Mononuclear cell (primary cell): ENCODE measurements at regions not wholly inside any gene's neighbourhood (a gene's known extent, or its start where the extent isn't known, plus 50 kb on each side); places are given as distances from the start of the nearest gene placed in this dataset.
"Not testable (repeated sequence)": the region's sequence is repeated elsewhere in the genome, so short reads cannot be mapped to it uniquely, and the experiment has no call there.

Source experiments
- H3K27me3 ChIP-seq: 2 replicates; pipeline ENCODE4 v1.6.0; 2011; ENCODE audit warnings: low read length, control low read depth; ENCODE audit not compliant: insufficient read depth
- H3K4me1 ChIP-seq: 2 replicates; pipeline ENCODE4 v1.5.1; 2011; ENCODE audit warnings: mild to moderate bottlenecking, low read length, control low read depth; ENCODE audit not compliant: insufficient read depth
- H3K4me3 ChIP-seq: 2 replicates; pipeline ENCODE4 v1.5.1; 2011; ENCODE audit warnings: mild to moderate bottlenecking, low read length, moderate library complexity
- H3K9me3 ChIP-seq: 2 replicates; pipeline ENCODE4 v1.5.1; 2011; ENCODE audit warnings: low read depth, mild to moderate bottlenecking, control low read depth, low read length

- H3K4me3 ChIP-seq, result no peak overlapping the region
Observed at GRCh38 chr6:4358414-4359107, 223.2 kb upstream of the ECI2 start.

GRCh38 chr6:4357660-4358152 is 222.3 kb upstream of the ECI2 start:
- H3K27me3 ChIP-seq, H3K4me3 ChIP-seq, H3K9me3 ChIP-seq, H3K4me1 ChIP-seq: not testable (repeated sequence)

More at GRCh38 chr6:4358414-4359107, 223.2 kb upstream of the ECI2 start:
- Histone ChIP-seq H3K27me3 (no peaks in the 10 kb centered on the region), H3K9me3 (no peaks in the 10 kb centered on the region), H3K4me1 (no peaks in the 10 kb centered on the region)

DNA sequence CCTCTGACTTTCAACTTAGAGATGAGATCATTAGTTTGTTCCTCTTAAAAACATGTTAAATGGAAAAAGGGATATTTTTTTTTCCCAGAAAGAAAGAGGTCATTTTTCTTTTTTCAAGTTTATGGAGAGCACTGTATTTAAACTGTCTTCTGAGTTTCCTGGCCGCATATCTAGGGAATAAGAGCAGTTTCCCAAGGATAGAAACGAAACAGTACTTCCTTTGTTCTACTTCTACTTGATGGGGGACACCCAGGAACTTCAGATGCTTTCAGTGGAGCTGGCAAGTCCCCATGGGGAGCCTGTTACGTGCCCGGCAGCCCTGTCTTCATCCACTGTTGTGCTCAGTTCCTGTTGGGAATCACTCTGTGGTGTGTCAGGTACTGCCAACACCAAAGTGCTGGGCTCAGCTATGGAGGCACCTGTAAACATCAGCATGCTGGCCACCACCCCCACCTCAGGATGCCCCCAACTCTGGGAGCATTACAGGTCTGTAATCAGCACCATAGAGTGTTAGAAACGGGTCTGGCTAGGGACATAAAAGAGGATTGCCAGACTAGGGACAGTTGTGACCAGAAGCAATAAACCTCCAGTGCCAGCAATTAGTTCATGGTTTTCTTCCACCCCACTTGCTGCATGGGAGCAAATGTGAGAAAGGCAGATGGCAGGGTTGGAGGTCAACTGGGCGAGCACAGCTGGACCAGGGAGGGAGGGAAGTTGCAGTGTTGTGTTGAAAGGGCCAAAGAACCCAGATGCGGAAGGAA is 221.7 kb upstream of the ECI2 start:
- Histone ChIP-seq H3K4me1 (no peaks in the 10 kb centered on the region), H3K4me3 (no peak overlapping the region), H3K27me3 (no peaks in the 10 kb centered on the region), H3K9me3 (no peaks in the 10 kb centered on the region)

- no peaks in the 10 kb centered on the region for H3K4me1 ChIP-seq
- no peaks in the 10 kb centered on the region for H3K9me3 ChIP-seq
- H3K4me3 ChIP-seq, result no peak overlapping the region
- H3K27me3 ChIP-seq, result no peaks in the 10 kb centered on the region
Observed at GRCh38 chr6:4355241-4355640, 219.9 kb upstream of the ECI2 start.

DNA sequence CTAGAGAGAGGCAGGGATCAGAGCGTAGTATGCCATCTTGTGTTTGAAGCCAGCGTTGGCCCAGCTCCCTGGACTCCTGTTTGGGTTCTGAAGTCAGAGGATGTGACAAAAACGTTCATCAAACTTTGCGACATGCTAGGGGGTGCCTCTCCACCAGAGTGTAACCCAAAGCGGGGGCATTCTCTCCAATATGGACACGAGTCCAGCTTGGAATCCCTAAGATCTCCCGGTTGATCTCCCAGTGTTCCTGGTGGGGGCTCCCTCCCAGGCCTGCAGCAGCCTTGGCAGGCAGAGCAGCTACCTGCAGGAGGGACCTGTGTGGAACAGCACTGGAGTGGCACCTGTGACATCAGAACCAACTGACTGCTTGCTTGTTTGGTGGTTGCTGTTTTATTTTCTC is 218.8 kb upstream of the ECI2 start:
- H3K4me1 ChIP-seq, result no peaks in the 10 kb centered on the region
- no peak overlapping the region for H3K4me3 ChIP-seq
- H3K9me3 ChIP-seq, result no peaks in the 10 kb centered on the region
- no peaks in the 10 kb centered on the region for H3K27me3 ChIP-seq

DNA sequence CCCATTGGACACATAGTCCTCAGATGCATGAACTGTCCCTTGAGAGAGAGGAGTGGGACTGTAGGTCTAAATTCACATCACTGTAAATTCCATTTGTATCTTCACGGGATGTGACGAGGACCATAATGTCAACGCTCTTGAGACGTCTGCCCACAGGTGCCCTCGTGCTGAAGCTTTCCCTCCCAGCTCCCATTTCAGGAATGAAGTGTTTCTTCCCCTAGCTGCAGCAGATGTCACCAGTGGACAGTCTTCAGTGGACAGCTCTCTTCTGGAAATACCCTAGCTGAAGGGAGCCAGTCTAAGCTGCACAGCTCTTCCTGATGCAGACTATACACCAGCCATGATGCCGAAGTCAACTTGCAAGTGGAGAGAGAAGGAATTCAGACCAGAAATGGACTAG is 217.4 kb upstream of the ECI2 start:
- Histone ChIP-seq H3K4me3 (no peak overlapping the region), H3K4me1 (no peaks in the 10 kb centered on the region), H3K27me3 (no peaks in the 10 kb centered on the region), H3K9me3 (no peaks in the 10 kb centered on the region)

- Histone ChIP-seq H3K27me3 (no peaks in the 10 kb centered on the region), H3K4me3 (no peak overlapping the region)
Observed at GRCh38 chr6:4352322-4352669, 216.9 kb upstream of the ECI2 start.

GRCh38 chr6:4351520-4352321 is 216.3 kb upstream of the ECI2 start:
- H3K9me3 ChIP-seq, result no peaks in the 10 kb centered on the region
- H3K27me3 ChIP-seq, result no peaks in the 10 kb centered on the region
- H3K4me3 ChIP-seq, result no peak overlapping the region
- no peaks in the 10 kb centered on the region for H3K4me1 ChIP-seq

More at GRCh38 chr6:4352322-4352669, 216.9 kb upstream of the ECI2 start:
- Histone ChIP-seq H3K4me1 (no peaks in the 10 kb centered on the region), H3K9me3 (no peaks in the 10 kb centered on the region)

GRCh38 chr6:4350567-4351519 is 215.5 kb upstream of the ECI2 start:
- H3K27me3 ChIP-seq, result no peaks in the 10 kb centered on the region
- H3K4me3 ChIP-seq, result no peak overlapping the region
- no peaks in the 10 kb centered on the region for H3K4me1 ChIP-seq
- no peaks in the 10 kb centered on the region for H3K9me3 ChIP-seq

DNA sequence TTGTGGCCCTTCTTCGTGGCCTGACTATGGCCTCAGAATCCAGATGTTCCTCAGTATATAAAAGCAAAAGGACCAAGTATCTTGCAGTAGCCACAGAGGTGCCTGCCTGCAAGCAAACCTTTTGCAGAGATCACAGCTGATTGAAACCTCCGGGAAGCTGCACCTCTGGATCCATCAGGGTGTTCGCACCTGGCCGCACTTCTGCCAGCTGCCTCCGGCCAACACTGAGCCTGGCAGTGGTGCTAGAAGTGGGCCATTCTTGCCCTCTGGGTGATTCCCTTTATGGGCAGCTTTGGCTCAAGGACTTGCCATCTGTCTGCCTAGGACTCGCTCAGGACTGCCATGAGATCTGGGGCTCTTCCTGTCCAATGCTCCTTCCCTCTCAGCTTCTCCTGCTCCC is 214.6 kb upstream of the ECI2 start:
- H3K4me1 ChIP-seq, result no peaks in the 10 kb centered on the region
- no peaks in the 10 kb centered on the region for H3K27me3 ChIP-seq
- H3K4me3 ChIP-seq, result no peak overlapping the region
- no peaks in the 10 kb centered on the region for H3K9me3 ChIP-seq

DNA sequence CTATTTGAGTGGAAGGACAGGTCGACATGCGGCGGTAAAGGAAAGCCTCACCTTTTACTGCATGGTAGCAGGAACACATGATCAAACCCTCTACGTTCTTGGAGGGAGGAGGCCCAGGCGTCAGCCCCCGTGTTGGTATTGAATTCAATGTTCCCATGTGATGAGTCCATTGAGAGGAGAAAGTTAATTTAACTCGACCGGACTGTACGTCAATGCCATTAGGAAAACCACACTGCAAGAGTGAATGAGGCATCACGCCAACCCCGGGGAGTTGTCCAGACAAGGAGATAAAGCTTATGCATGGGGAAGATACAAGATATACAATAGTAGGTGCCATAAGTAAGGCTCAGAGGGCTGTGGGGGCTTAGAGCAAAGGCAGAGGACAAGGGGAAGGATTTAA is 213.9 kb upstream of the ECI2 start:
- Histone ChIP-seq H3K4me3 (no peak overlapping the region), H3K4me1 (no peaks in the 10 kb centered on the region), H3K9me3 (no peaks in the 10 kb centered on the region), H3K27me3 (no peaks in the 10 kb centered on the region)

DNA sequence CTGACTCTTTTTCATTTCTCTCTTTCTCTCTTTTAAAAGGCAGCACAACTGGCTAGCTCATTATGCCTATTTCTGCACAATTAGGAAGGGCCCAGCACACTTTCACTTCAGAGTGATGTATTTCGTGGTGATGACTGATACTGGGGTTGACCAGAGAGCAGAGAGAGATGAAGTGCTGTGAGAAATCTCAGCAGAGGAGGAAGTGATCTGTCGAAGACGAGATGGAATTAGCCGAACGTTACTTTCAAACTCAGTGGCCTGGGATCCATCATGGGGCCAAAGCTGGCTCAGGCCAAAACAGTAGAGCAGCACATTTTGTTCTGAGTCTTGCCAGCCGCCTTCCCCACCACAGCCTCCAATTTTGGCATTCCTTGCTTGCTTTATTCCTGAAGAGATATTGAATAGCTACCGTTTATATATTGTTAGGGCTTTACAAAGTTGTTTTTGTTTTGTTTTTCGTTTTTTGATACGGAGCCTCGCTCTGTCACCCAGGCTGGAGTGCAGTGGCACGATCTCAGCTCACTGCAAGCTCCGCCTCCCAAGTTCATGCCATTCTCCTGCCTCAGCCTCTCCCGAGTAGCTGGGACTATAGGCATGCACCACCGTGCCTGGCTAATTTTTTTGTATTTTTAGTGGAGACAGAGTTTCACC is 213.2 kb upstream of the ECI2 start:
- Histone ChIP-seq H3K4me3 (no peak overlapping the region), H3K4me1 (no peaks in the 10 kb centered on the region), H3K9me3 (no peaks in the 10 kb centered on the region), H3K27me3 (no peaks in the 10 kb centered on the region)

DNA sequence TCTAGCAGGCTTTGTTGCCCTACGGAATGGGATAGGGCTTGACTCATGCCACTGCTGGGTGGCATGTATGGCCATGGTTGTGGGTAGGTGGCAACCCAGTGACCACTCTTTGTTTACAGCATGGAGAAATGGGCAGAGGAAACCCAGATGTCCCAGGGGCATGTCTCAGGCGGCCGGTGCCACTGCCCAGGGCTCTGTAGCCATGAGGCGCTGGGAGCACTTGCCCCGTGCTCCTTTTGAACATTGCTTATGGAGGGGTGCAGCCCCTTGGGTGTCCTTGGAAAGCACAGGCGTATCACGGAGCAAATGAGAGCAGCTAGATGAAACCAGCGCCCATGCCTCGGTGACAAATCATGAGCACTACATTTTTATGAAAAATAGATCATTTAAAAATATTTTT is 212.5 kb upstream of the ECI2 start:
- no peak overlapping the region for H3K4me3 ChIP-seq
- no peaks in the 10 kb centered on the region for H3K4me1 ChIP-seq
- H3K27me3 ChIP-seq, result no peaks in the 10 kb centered on the region
- H3K9me3 ChIP-seq, result no peaks in the 10 kb centered on the region
